Neural progenitor cell (in vitro differentiated cells): ENCODE measurements at regions not wholly inside any gene's neighbourhood (a gene's known extent, or its start where the extent isn't known, plus 50 kb on each side); places are given as distances from the start of the nearest gene placed in this dataset.

Experiments
- CTCF ChIP-seq: fragments of 200-600 bp; sonication (generic); IDR thresholded peaks from 2 replicates; pipeline ENCODE4 v1.5.1; 2017; ENCODE audit warnings: antibody characterized with exemption, mild to moderate bottlenecking
- EZH2phosphoT487 ChIP-seq: fragments of 200-600 bp; sonication (generic); IDR thresholded peaks from 2 replicates; pipeline ENCODE4 v1.6.1; 2017; ENCODE audit warnings: antibody characterized with exemption

DNA sequence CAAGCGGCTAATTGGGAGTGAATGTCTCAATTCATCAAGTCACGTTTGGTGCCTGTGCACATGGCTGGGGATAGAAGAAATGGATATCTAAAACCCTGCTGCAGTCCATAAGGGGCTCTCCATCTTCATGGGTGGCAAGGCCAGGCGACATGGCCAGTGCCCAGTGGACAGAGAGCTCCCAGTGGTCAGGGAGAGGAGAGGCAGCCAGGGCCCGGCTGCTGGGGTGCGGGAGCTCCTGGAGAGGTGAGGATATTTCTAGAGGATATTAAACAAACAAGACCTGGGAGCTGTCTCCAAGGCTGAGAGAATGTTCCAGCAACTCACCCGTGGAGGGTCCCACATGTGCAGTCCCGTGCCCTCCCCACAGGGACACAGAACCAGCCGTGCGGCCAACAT, 368.8 kb upstream of the C1orf174 start:
- TF ChIP-seq CTCF: peak; percentile 14
- TF ChIP-seq EZH2phosphoT487: no peak
